Hindlimb muscle (tissue), 1 donor: ENCODE measurements at regions not wholly inside any gene's neighbourhood (a gene's known extent, or its start where the extent isn't known, plus 50 kb on each side); places are given as distances from the start of the nearest gene placed in this dataset.

Experiments used
- DNase-seq: peaks from one replicate; pipeline ENCODE4 v3.0.0-alpha.2; 2013

DNA sequence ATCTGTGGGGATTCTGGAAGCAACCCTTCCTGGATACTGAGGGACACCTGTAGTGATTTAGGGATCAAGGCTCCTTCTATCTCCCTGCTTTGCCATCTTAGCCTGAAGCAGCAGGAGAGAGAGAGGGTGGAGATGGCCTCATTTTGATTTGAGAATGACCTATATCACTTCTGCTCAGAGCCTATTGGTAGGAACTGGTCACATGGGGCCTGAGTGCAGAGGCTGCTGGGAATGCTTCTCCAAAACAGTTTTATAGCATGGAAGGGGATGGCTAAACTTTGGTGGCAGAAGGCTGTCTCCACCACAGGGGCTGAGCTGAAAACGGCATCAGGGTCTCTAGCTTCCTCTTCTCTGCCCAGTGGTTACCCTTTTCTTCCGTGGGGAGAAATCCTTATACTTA, 105.8 kb downstream of the TBX19 start:
- no peak for DNase-seq

DNA sequence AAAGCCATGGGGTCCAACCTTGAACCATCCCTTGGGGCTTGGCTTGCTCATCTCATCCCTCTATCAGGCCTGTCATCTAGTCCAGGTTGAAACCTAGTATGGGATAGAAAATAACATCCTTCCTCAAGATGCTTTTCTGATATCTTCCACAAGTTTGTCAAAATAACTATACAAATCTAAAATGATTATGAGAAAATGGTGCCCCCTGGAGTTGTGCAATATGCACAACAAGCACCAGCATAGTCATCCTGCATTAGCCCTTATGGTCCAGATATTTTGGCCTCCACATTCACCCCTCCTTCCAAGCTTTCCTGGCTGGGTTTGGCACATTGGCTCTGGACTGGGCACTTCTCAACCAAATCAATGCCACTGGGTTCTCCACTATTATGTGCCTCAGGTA, 101.2 kb downstream of the TBX19 start:
- DNase-seq: no peak

DNA sequence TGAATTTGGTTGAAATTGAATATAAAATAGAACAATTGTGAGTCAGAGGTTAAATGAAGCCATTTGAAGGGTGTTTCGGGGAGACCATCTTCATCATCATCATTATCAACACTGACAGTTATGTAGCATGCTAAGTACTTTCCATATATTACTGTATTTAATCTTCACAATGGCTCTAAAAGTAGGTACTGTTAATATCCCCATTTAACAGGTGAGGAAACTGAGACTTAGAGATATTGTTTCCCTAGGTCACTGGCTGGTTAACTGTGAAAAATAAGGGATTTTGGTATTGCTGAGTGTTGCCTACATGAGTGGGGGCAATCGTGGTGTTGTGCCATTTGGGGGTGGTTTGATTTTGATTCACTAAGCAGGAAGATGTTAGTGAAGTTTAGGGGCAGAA, 100.3 kb downstream of the TBX19 start:
- no peak for DNase-seq

DNA sequence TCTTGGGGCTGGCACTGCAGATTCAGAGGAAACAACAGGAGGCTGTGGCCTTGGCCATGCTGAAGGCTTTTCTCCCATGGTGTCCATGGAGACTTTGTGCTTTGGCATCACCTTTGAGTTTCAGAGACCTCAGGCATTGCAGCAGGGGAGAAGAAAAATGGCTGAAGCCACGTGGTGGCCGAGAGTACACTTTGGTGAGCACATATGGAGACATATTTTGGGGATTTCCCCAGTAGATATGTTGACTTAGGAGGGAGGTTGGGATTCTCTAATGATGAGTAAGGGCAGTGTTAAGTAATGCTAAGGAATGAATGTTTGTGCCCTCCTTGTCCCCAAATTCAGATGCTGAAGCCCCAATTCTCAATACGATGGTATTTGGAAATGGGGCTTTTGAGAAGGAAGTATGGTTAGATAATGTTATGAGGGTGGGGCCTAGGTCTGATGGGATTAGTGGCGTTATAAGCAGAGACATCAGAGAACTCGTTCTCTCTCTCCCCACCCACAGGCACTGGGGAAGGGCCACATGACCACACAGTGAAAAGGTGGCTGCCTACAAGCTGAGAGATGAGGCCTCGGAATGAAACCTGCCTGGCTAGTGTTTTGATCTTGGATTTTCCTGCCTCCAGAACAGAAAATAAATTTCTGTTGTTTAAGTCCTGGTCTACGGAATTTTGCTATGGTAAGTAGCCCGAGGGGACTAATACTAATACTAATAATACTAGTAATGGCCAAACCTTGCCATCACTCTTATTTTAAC, 98.6 kb downstream of the TBX19 start:
- DNase-seq: no peak

DNA sequence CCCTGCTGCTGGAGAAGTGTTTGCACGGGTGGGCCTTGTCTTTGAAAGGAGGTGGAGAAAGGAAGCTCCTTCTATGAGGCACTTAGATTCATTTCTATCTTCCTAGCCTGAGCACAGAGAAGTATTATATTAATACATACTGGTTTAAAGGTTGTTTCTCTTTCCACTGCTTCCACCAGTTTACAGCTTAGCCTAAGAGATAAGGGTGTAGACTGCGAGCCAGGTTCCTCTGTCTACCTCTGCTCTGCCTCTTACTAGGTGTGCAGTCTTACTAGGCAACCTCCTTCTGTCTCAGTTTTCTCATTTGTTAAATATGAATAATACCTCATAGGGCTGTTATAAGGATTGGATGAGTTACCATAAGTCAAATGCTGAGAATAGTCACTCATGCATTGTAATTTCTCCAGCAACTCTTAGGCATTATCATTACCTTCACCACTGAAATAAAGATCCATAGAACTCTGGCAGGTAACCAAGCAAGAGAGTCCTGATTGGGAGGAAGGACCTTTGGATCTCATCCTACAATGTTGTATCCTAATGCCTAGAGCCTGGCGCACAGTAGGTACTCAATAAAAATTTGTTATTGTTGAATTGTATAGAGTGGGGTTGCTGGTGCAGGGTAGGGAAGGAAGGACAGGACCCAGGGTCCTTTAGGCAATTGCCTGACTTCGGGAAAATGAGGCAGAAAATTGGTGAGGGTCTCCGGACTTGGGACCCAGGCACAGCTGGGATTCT, 95.1 kb downstream of the TBX19 start:
- DNase-seq: no peak

DNA sequence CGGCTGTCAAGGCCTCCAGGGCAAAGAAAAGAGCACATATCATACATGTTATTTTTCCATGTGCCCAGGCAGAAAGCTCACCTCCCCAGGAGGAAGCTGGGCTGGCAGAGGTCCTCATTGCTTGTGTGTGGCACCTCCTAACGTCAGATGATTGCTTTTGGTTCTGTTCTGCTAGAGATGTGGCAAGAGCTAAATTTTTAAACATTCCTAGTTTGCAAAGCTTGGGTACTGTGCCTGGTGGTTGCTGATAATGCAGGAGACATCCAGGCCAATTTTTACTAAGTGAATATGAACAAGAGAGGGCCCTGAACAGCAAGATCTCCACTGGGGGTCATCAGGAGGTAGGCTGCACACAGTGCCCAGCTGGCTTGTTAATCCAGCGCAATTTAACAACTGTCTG, 93.9 kb downstream of the TBX19 start:
- no peak for DNase-seq

DNA sequence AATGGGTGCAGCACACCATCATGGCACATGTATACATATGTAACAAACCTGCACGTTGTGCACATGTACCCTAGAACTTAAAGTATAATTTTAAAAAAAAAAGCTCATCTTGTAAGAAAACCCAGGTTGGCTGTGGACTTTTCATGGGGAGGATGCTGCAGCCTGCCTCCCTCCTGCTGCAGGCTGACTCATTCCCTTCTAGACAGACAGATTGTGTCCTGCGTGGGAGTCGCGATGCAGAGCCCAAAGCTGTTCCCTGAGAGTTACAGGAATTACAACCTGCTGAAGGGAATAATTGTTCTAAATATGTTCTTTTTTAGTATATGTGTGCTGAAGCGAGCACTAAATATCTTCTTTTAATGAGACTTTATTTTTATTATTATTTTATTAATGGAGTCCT, 93.2 kb downstream of the TBX19 start:
- no peak for DNase-seq

DNA sequence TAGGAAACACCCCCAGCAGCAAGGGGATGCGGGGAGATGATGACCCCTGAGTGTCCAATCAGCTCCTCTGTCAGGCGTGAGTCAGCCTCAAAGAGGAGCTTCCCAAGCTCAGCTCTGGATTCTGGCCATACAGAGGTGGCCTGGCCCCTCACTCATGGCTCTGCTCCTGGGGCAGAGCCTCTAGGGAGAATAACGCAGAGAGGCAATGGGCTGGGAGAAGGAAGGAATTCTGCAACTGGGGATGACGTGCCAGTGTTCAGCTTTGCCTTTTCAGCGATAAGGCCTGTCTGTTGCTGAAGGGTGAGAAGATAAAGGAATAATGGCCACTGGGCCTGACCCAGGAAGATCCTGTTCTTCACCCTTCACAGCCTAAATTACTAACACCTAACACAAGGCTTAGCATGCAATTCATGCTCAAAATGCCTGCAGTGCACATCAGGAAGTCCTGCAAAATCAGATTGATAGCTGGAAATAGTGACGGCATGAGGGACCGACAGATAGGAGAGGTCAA, 92.2 kb downstream of the TBX19 start:
- no peak for DNase-seq

DNA sequence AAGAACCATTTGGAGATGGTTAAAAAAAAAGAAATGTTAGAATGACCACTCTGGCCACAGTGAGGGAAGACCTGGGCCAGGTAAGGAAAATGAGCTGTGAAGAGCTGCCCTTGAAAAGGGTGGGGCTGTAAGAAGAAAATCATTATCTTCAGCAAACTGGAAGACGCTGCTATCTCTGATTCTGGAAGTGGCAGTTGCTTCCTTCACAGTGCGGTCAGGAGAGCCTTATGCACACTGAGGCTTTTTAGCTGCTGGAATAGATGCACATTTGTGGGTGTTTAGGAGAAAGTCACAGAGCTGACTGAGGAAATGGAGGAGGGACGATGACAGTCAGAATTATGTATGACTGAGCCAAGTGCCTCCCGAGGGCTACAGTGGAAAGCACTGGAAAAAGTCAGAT, 91.6 kb downstream of the TBX19 start:
- no peak for DNase-seq

DNA sequence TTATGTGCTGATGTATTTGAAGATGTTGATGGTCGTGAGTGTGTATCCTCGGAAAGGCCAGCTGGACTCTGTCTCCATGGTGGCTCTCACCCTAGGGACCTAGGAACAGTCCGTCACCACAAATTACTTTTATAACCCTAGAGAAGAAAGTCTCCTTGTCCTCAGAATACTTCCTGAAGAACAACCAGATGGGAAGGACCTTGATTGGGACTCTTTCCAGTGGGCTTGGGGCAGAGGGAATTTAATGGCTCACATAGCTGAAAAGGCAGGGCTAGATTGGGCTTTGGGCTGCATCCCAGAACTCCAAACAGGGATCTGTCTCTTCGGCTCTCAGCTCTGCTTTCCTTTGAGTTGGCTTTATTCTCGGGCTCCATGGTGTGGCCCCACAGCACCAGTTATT, 90.8 kb downstream of the TBX19 start:
- no peak for DNase-seq

DNA sequence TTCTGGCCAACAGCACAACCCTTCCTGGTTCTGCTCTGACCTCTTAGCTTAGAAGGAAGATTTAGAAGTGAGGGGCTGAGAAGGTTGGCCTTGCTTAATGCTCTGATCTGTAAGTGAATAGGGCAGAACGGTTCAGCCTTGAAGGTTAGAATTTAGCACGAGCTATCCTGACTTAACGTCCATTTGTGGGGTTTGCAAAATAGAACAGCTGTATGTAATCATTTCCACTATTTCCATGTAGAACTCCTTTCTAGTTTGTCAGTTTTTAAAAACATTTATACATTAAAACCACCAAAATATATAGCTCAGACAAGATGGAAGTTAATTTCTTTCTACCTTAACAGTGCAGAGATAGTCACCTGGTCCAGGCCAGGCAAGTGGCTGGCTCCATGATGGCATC, 89.9 kb downstream of the TBX19 start:
- no peak for DNase-seq

DNA sequence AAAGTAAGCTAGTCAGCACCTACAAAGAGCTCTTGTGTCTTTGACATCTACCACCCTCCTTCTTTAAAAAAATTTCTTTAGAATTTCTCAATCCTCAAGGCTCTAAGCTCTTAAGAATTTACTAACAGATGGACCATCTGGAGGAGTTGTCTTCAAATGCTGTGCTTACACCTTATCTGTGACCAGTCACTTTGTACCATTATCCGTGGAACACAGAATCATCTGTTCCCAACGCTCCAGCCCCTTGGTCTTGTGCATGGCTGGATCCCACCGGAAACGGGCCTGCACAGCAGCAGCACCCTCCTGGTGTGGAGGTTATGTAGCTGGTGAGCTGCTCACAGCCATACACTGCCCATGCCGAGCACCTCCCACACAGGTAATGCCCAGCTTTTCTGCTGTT, 89.0 kb downstream of the TBX19 start:
- DNase-seq: no peak

DNA sequence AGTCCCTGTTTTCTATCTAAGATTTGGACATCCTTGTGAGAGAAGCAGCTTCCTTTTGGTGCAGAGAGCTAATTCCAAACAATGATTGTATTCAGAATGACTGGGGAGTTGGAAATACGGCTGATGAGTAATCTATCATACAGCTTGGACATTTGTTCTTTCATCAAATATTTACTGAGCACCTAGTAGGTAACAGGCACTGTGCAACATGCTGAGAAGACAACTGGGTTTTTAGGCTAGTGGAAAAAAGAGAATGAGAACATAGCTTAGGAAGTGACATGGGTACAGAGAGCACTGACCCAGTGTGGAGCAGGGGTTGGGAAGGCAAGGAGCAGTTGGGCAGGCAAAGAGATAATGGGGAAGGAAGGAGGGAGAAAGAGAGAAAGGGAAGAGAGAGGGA, 87.5 kb downstream of the TBX19 start:
- no peak for DNase-seq

DNA sequence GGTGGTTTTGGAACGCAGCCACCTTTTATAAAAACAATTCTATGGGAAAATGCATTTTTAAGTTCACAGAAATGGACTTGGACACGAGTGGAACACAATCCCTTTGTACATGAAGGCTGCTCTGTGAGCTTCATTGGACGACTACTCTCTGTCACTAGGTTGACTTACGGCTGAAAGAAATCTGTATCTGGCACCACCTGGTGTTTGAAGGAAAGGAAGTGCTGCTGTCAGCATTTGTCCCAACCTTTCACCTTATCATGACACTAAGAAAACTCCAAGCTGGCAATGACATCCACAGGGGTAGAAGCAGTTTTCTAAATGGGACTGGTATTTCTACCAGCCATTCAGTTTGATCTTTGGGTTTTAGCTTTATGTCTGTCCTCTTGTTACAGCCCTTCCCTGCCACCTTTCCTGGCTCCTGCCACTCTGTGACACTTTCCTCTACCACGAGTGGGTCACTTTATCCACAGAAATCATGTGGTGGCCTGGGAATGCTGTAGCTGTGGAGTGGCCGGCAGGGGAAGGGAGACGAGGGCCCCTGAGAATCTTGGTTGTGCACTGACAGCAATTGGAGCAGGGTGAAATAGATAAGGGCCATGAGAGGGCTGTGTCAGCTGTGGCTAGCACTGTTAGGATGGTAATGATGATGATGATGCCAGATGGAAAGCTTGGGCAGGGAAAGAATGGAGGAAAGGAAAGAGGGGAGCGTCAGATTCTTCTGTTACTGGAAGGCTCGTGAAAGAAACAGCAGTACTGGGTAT, 85.2 kb downstream of the TBX19 start:
- DNase-seq: no peak
